Chondrocyte (in vitro differentiated cells): ENCODE measurements at regions not wholly inside any gene's neighbourhood (a gene's known extent, or its start where the extent isn't known, plus 50 kb on each side); places are given as distances from the start of the nearest gene placed in this dataset.

ENCODE experiments used
- DNase-seq: peaks from one replicate; pipeline ENCODE4 v3.0.0; 2021; ENCODE audit warnings: mixed read lengths, low spot score
- H3K27ac Mint-ChIP-seq: one replicate; pipeline ENCODE4 v1.8.0; 2021; ENCODE audit warnings: mild to moderate bottlenecking, moderate library complexity, mixed read lengths; ENCODE audit not compliant: unreplicated experiment
- H3K27me3 Mint-ChIP-seq: 2 replicates; pipeline ENCODE4 v1.8.0; 2021; ENCODE audit warnings: low read depth, mixed read lengths
- H3K36me3 Mint-ChIP-seq: 2 replicates; pipeline ENCODE4 v1.8.0; 2021; ENCODE audit warnings: low read depth, mixed read lengths
- H3K4me1 Mint-ChIP-seq: 2 replicates; pipeline ENCODE4 v1.8.0; 2021; ENCODE audit warnings: low read depth, mild to moderate bottlenecking, mixed read lengths
- H3K4me3 Mint-ChIP-seq: one replicate; pipeline ENCODE4 v1.8.0; 2021; ENCODE audit warnings: mild to moderate bottlenecking, moderate library complexity, mixed read lengths; ENCODE audit not compliant: unreplicated experiment
- H3K9me3 Mint-ChIP-seq: 2 replicates; pipeline ENCODE4 v1.8.0; 2021; ENCODE audit warnings: low read depth, mixed read lengths
- TF ChIP-seq, protein P1 (sequence below): fragments of 200-600 bp; sonication (generic); IDR thresholded peaks from 2 replicates; pipeline ENCODE4 v1.5.0; 2021; ENCODE audit warnings: antibody characterized with exemption, mild to moderate bottlenecking, moderate library complexity

GRCh38 chr4:138727731-138728130 is 287.9 kb upstream of the NOCT start:
- no peaks in the 10 kb centered on the region for H3K4me1 Mint-ChIP-seq
- H3K4me3 Mint-ChIP-seq = no peak overlapping the region
- TF ChIP-seq, protein P1, sequence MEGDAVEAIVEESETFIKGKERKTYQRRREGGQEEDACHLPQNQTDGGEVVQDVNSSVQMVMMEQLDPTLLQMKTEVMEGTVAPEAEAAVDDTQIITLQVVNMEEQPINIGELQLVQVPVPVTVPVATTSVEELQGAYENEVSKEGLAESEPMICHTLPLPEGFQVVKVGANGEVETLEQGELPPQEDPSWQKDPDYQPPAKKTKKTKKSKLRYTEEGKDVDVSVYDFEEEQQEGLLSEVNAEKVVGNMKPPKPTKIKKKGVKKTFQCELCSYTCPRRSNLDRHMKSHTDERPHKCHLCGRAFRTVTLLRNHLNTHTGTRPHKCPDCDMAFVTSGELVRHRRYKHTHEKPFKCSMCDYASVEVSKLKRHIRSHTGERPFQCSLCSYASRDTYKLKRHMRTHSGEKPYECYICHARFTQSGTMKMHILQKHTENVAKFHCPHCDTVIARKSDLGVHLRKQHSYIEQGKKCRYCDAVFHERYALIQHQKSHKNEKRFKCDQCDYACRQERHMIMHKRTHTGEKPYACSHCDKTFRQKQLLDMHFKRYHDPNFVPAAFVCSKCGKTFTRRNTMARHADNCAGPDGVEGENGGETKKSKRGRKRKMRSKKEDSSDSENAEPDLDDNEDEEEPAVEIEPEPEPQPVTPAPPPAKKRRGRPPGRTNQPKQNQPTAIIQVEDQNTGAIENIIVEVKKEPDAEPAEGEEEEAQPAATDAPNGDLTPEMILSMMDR = no peak
- no peak overlapping the region for H3K27ac Mint-ChIP-seq
- peaks cover 6% of the 10 kb centered on the region for H3K9me3 Mint-ChIP-seq
- H3K36me3 Mint-ChIP-seq = no peaks in the 10 kb centered on the region
- no peaks in the 10 kb centered on the region for H3K27me3 Mint-ChIP-seq
- no peak for DNase-seq

GRCh38 chr4:138724530-138724929 is 291.1 kb upstream of the NOCT start:
- H3K27ac Mint-ChIP-seq = no peak overlapping the region
- H3K4me1 Mint-ChIP-seq = no peaks in the 10 kb centered on the region
- no peak overlapping the region for H3K4me3 Mint-ChIP-seq
- TF ChIP-seq, protein P1 = no peak
- no peak for DNase-seq
- H3K27me3 Mint-ChIP-seq = no peaks in the 10 kb centered on the region
- H3K9me3 Mint-ChIP-seq = no peaks in the 10 kb centered on the region
- no peaks in the 10 kb centered on the region for H3K36me3 Mint-ChIP-seq

- Mint-ChIP-seq H3K4me3 (no peak overlapping the region), H3K36me3 (no peaks in the 10 kb centered on the region), H3K27me3 (no peaks in the 10 kb centered on the region), H3K27ac (no peak overlapping the region), H3K4me1 (no peaks in the 10 kb centered on the region), H3K9me3 (no peaks in the 10 kb centered on the region)
- TF ChIP-seq, protein P1 = no peak
- DNase-seq = no peak
Measured at GRCh38 chr4:138716559-138717335, 298.8 kb upstream of the NOCT start.

GRCh38 chr4:138710297-138710696 is 305.3 kb upstream of the NOCT start:
- Mint-ChIP-seq H3K9me3 (no peaks in the 10 kb centered on the region), H3K27ac (no peak overlapping the region), H3K4me1 (no peaks in the 10 kb centered on the region)

GRCh38 chr4:138709859-138710258 is 305.7 kb upstream of the NOCT start:
- no peak overlapping the region for H3K4me3 Mint-ChIP-seq
- DNase-seq = no peak
- H3K36me3 Mint-ChIP-seq = peaks cover 2% of the 10 kb centered on the region
- H3K4me1 Mint-ChIP-seq = no peaks in the 10 kb centered on the region
- peaks cover 13% of the 10 kb centered on the region for H3K27me3 Mint-ChIP-seq
- TF ChIP-seq, protein P1 = no peak
- no peak overlapping the region for H3K27ac Mint-ChIP-seq
- no peaks in the 10 kb centered on the region for H3K9me3 Mint-ChIP-seq

More at GRCh38 chr4:138710297-138710696, 305.3 kb upstream of the NOCT start:
- peaks cover 2% of the 10 kb centered on the region for H3K36me3 Mint-ChIP-seq
- H3K27me3 Mint-ChIP-seq = peaks cover 13% of the 10 kb centered on the region
- no peak for DNase-seq
- H3K4me3 Mint-ChIP-seq = no peak overlapping the region
- TF ChIP-seq, protein P1 = no peak
